Endothelial cell of umbilical vein (primary cell): ENCODE measurements at regions not wholly inside any gene's neighbourhood (a gene's known extent, or its start where the extent isn't known, plus 50 kb on each side); places are given as distances from the start of the nearest gene placed in this dataset.

Experiments used
- BruUV-seq: library from RNA; stranded (reverse); fragments of 400-500 nt; replicated peaks from 2 replicates; lab custom pipeline; 2021; lab: Mats Ljungman, UMichigan
- CTCF ChIA-PET: fragments of 300-600, 350-600 bp; sonication (Branson Sonifier 250); formaldehyde crosslinking; loops from one replicate; lab custom pipeline; 2021; ENCODE audit warnings: antibody characterized with exemption, inconsistent platforms; lab: Charles Lee
- POLR2A ChIA-PET: fragments of 300-600, 350-600 bp; sonication (Branson Sonifier 250); formaldehyde crosslinking; loops from one replicate; lab custom pipeline; 2021; ENCODE audit warnings: antibody characterized with exemption, inconsistent platforms; lab: Charles Lee
- DNase-seq: peaks from one replicate; pipeline ENCODE4 v3.0.0-alpha.2; 2011; ENCODE audit warnings: low read depth, low spot score
- FAIRE-seq: peaks from 2 replicates; lab custom pipeline; 2011; peaks lifted over from hg19 to GRCh38; lab: Jason Lieb, UNC
- H2AFZ ChIP-seq: 2 replicates; pipeline ENCODE4 v1.6.0; 2012; ENCODE audit warnings: low read depth, low read length, control low read depth, inconsistent platforms
- H3K27ac ChIP-seq: 2 replicates; pipeline ENCODE4 v1.5.1; 2011; ENCODE audit warnings: low read depth, mild to moderate bottlenecking, control low read depth, low read length, moderate library complexity; ENCODE audit not compliant: insufficient read depth
- H3K27me3 ChIP-seq, 2 experiments: 2 replicates each; pipeline versions ENCODE4 v1.6.0 to v1.6.1; 2011; ENCODE audit warnings: low read length in 2 of 2, mixed read lengths in 1 of 2; ENCODE audit not compliant: control insufficient read depth in 2 of 2, insufficient read depth in 2 of 2
- H3K36me3 ChIP-seq, 2 experiments: 2 replicates in 1 of 2; 3 replicates in 1 of 2; pipeline ENCODE4 v1.5.1; 2011; ENCODE audit warnings: low read length in 2 of 2, mild to moderate bottlenecking in 1 of 2, moderate library complexity in 1 of 2; ENCODE audit not compliant: control insufficient read depth in 2 of 2, insufficient read depth in 2 of 2; ENCODE audit errors: extremely low read depth in 1 of 2
- H3K4me1 ChIP-seq: 3 replicates; pipeline ENCODE4 v1.5.1; 2011; ENCODE audit warnings: mild to moderate bottlenecking, low read length; ENCODE audit not compliant: control insufficient read depth, insufficient read depth; ENCODE audit errors: extremely low read depth
- H3K4me2 ChIP-seq: 2 replicates; pipeline ENCODE4 v1.6.1; 2011; ENCODE audit warnings: low read length, control low read depth, mixed read lengths; ENCODE audit not compliant: insufficient read depth
- H3K4me3 ChIP-seq, 3 experiments: fragments of 200-600 bp in 1 of 3; sonication (generic), shearing (Covaris generic) in 1 of 3; replicated peaks in 1 of 3; 2 replicates each; pipeline ENCODE4 v1.5.1; 2011 to 2016; ENCODE audit warnings: control low read depth in 3 of 3, low read length in 3 of 3, mild to moderate bottlenecking in 2 of 3, inconsistent platforms in 1 of 3, low read depth in 1 of 3, moderate library complexity in 1 of 3; ENCODE audit not compliant: insufficient read depth in 1 of 3
- H3K79me2 ChIP-seq: 2 replicates; pipeline ENCODE4 v1.6.0; 2012; ENCODE audit warnings: low read length, inconsistent platforms; ENCODE audit not compliant: control insufficient read depth, insufficient read depth
- H3K9ac ChIP-seq: replicated peaks from 2 replicates; pipeline ENCODE3; 2011; ENCODE audit warnings: low read length, control low read depth; ENCODE audit not compliant: insufficient read depth; ENCODE audit errors: extremely low read depth
- H3K9me1 ChIP-seq: replicated peaks from 3 replicates; pipeline ENCODE4 v1.6.0; 2011; ENCODE audit warnings: mild to moderate bottlenecking, low read length; ENCODE audit not compliant: control insufficient read depth, insufficient read depth; ENCODE audit errors: extremely low read depth
- H3K9me3 ChIP-seq: replicated peaks from 2 replicates; pipeline ENCODE4 v1.5.1; 2012; ENCODE audit warnings: low read length, inconsistent platforms; ENCODE audit not compliant: control insufficient read depth, insufficient read depth
- H4K20me1 ChIP-seq: replicated peaks from 2 replicates; pipeline ENCODE3; 2011; ENCODE audit warnings: mild to moderate bottlenecking, low read length; ENCODE audit not compliant: control insufficient read depth, insufficient read depth; ENCODE audit errors: extremely low read depth
- CTCF ChIP-seq, 2 donors: IDR thresholded peaks; 1 replicate in 1 of 2; 2 replicates in 1 of 2; pipeline ENCODE4 v1.5.1; 2011; ENCODE audit warnings: low read length in 2 of 2, mild to moderate bottlenecking in 2 of 2, moderate library complexity in 2 of 2, control low read depth in 1 of 2, inconsistent platforms in 1 of 2, low read depth in 1 of 2; ENCODE audit not compliant: insufficient read depth in 1 of 2; ENCODE audit errors: extremely low read depth in 1 of 2
- EZH2 ChIP-seq: IDR thresholded peaks from 2 replicates; pipeline ENCODE4 v1.6.1; 2012; ENCODE audit warnings: borderline replicate concordance, low read depth, mild to moderate bottlenecking, moderate library complexity, low read length, inconsistent platforms; ENCODE audit not compliant: severe bottlenecking
- FOS ChIP-seq: IDR thresholded peaks from 2 replicates; pipeline ENCODE4 v1.6.1; 2011; ENCODE audit warnings: mild to moderate bottlenecking, low read length, moderate library complexity, borderline replicate concordance; ENCODE audit not compliant: insufficient read depth
- GATA2 ChIP-seq: IDR thresholded peaks from 2 replicates; pipeline ENCODE4 v1.7.0; 2011; ENCODE audit warnings: low read depth, mild to moderate bottlenecking, moderate library complexity, mixed read lengths, low read length; ENCODE audit not compliant: insufficient read length, insufficient read depth
- JUN ChIP-seq: IDR thresholded peaks from 2 replicates; pipeline ENCODE4 v1.6.1; 2011; ENCODE audit warnings: borderline replicate concordance, low read depth; ENCODE audit not compliant: insufficient read length, insufficient read depth
- MAX ChIP-seq: IDR thresholded peaks from 2 replicates; pipeline ENCODE4 v1.6.1; 2011; ENCODE audit not compliant: insufficient read depth, insufficient read length
- MYC ChIP-seq: IDR thresholded peaks from one replicate; pipeline ENCODE4 v1.6.1; 2011; ENCODE audit warnings: mild to moderate bottlenecking, low read depth, low read length
- POLR2A ChIP-seq: IDR thresholded peaks from 2 replicates; pipeline ENCODE4 v1.6.1; 2012; ENCODE audit warnings: low read depth, mild to moderate bottlenecking, control low read depth, low read length
- POLR2AphosphoS5 ChIP-seq: IDR thresholded peaks from 2 replicates; pipeline ENCODE4 v1.6.1; 2012; ENCODE audit warnings: low read depth, mild to moderate bottlenecking, control low read depth, low read length, moderate library complexity; ENCODE audit not compliant: insufficient read depth
- dilution Hi-C: fragments of 300-500 bp; cut with MboI; formaldehyde crosslinking; loops from one replicate; pipeline ENCODE4 v1.15.0; 2019; ENCODE audit warnings: low sequenced_read_pairs; ENCODE audit not compliant: extremely low pct_ligation_motif_present
- intact Hi-C: fragments of 100-400 bp; cut with micrococcal nuclease; formaldehyde crosslinking; loops from one replicate; pipeline ENCODE4 v1.10.0; 2022

- TF ChIP-seq MYC (no peak), FOS (no peak), CTCF (IDR thresholded peaks at IDR 0.05; ENCODE audit: extremely low read depth in 1 of 2, insufficient read depth in 1 of 2, low read depth in 1 of 2, low read length in 2 of 2) (no peak), POLR2AphosphoS5 (no peak), POLR2A (no peak), GATA2 (no peak), JUN (no peak), MAX (no peak), EZH2 (no peak)
- dilution Hi-C loops, result no loop called here
- intact Hi-C loops, result no loop called here
- no peak overlapping the region for H3K27ac ChIP-seq
- H3K4me1 ChIP-seq, result no peaks in the 10 kb centered on the region
- H3K4me2 ChIP-seq, result no peak overlapping the region
- DNase-seq (no peak), FAIRE-seq (no peak)
- POLR2A ChIA-PET, result no interaction called here
- no peak overlapping the region for H2AFZ ChIP-seq
- H3K9ac ChIP-seq, result no peak overlapping the region
- CTCF ChIA-PET, result interaction anchor here (0.9 kb wide), 1 partner anchor 27 kb away, joined by 3 read pairs; no protein-coding TSS in a partner anchor
- H3K79me2 ChIP-seq, result no peaks in the 10 kb centered on the region
- H4K20me1 ChIP-seq, result no peaks in the 10 kb centered on the region
- H3K27me3 ChIP-seq, result peaks cover 0 to 2% of the 10 kb centered on the region in 2 experiments
- no TSS peak for BruUV-seq
- H3K9me3 ChIP-seq, result no peaks in the 10 kb centered on the region
- no peak overlapping the region for H3K4me3 ChIP-seq
- H3K9me1 ChIP-seq, result no peaks in the 10 kb centered on the region
- H3K36me3 ChIP-seq, result no peaks in the 10 kb centered on the region
Observed at GRCh38 chr9:16106021-16106571, 553.3 kb downstream of the CCDC171 start.
